Mammary epithelial cell (primary cell): ENCODE measurements at regions not wholly inside any gene's neighbourhood (a gene's known extent, or its start where the extent isn't known, plus 50 kb on each side); places are given as distances from the start of the nearest gene placed in this dataset.

ENCODE experiments used
- EZH2 ChIP-seq: IDR thresholded peaks from 2 replicates; pipeline ENCODE4 v1.6.1; 2012; ENCODE audit warnings: low read length, inconsistent platforms, borderline replicate concordance
- TF ChIP-seq, protein P1 (sequence below), 2 donors: IDR thresholded peaks in 1 of 2; conservative IDR thresholded peaks in 1 of 2; 2 replicates each; pipeline ENCODE4 v1.5.1; 2011 to 2012; ENCODE audit warnings: inconsistent platforms in 2 of 2, low read length in 2 of 2, mild to moderate bottlenecking in 2 of 2, control low read depth in 1 of 2, low read depth in 1 of 2; ENCODE audit not compliant: insufficient read depth in 1 of 2; ENCODE audit errors: extremely low read depth in 1 of 2

- TF ChIP-seq, protein P1, sequence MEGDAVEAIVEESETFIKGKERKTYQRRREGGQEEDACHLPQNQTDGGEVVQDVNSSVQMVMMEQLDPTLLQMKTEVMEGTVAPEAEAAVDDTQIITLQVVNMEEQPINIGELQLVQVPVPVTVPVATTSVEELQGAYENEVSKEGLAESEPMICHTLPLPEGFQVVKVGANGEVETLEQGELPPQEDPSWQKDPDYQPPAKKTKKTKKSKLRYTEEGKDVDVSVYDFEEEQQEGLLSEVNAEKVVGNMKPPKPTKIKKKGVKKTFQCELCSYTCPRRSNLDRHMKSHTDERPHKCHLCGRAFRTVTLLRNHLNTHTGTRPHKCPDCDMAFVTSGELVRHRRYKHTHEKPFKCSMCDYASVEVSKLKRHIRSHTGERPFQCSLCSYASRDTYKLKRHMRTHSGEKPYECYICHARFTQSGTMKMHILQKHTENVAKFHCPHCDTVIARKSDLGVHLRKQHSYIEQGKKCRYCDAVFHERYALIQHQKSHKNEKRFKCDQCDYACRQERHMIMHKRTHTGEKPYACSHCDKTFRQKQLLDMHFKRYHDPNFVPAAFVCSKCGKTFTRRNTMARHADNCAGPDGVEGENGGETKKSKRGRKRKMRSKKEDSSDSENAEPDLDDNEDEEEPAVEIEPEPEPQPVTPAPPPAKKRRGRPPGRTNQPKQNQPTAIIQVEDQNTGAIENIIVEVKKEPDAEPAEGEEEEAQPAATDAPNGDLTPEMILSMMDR (conservative IDR thresholded peaks at IDR 0.05 in 1 of 2, IDR thresholded peaks at IDR 0.05 in 1 of 2; ENCODE audit: extremely low read depth in 1 of 2, insufficient read depth in 1 of 2, low read depth in 1 of 2, low read length in 2 of 2): no peak
- no peak for TF ChIP-seq EZH2
Measured at GRCh38 chr13:80171096-80171495, 169.8 kb downstream of the SPRY2 start.
